Loucy (cell line): ENCODE measurements at regions not wholly inside any gene's neighbourhood (a gene's known extent, or its start where the extent isn't known, plus 50 kb on each side); places are given as distances from the start of the nearest gene placed in this dataset.

ENCODE experiments used
- CTCF ChIP-seq: fragments of 200-600 bp; sonication (generic); conservative IDR thresholded peaks from 2 replicates; pipeline ENCODE4 v1.5.1; 2014; ENCODE audit warnings: mild to moderate bottlenecking, antibody characterized with exemption, low read length
- EZH2phosphoT487 ChIP-seq: fragments of 200-600 bp; IDR thresholded peaks from 2 replicates; pipeline ENCODE4 v1.6.1; 2018; ENCODE audit warnings: antibody characterized with exemption, mild to moderate bottlenecking, moderate library complexity, borderline replicate concordance

GRCh38 chr14:101101456-101102056 is 198.0 kb upstream of the RTL1 start:
- TF ChIP-seq CTCF = no peak
- no peak for TF ChIP-seq EZH2phosphoT487
